Transverse colon (tissue), 4 donors: ENCODE measurements at regions not wholly inside any gene's neighbourhood (a gene's known extent, or its start where the extent isn't known, plus 50 kb on each side); places are given as distances from the start of the nearest gene placed in this dataset.

Source experiments
- POLR2AphosphoS5 ChIP-seq, 3 donors: sonication (generic); formaldehyde crosslinking; IDR thresholded peaks; one replicate each; pipeline ENCODE4 v1.6.1; 2016; ENCODE audit warnings: antibody characterized with exemption in 3 of 3
- TF ChIP-seq, protein P1 (sequence below), 5 experiments: fragments of 200-600 bp in 3 of 5; fragments of 450-650 bp in 2 of 5; sonication (generic) in 3 of 5; IDR thresholded peaks; 1 replicate in 2 of 5; 2 replicates in 3 of 5; pipeline ENCODE4 v1.5.1; 2016 to 2017; ENCODE audit warnings: antibody characterized with exemption in 5 of 5, inconsistent platforms in 3 of 5, mild to moderate bottlenecking in 2 of 5, moderate library complexity in 1 of 5

DNA sequence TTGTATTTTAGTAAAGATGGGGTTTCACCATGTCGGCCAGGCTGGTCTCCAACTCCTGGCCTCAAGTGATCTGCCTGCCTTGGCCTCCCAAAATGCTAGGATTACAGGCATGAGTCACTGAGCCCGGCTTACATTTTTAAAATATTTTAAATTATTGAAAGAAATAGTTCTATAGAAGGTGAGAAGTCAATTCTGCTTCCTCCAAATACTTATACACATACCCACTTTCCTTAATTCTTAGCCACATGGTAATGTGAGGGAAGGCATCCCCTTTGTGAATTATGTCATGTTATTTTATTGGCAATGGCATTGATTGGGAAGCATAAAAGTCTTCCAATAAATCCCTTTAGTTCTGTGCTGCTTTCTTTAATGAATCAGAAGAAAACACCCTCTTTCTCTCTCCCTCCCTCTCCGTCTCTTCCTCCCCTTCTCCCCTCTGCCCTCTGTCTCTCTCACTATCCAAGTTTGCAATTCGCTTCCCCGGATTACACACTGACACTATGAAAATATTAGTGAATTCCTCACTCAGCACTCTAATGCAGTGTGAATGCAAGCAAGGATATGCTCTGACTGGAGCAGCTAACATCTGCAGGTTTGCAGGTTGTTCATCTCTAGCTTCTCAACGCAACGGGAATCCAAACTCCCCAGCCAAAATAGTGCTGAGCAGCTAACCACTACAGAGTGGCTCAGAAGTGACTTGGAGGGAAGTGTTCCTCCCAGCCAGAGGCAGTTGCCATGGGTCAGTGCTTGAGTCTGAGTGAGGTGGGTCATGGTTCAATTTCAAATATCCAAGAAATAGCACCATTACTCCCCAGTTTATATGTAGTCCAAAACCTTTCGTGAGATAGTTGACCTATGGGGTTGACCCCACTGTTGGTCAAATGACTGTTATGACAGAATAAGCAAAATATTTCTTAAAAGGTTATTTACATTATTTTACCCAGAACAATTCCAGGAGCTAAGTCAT, 77.8 kb upstream of the CD55 start:
- TF ChIP-seq POLR2AphosphoS5 (IDR thresholded peaks at IDR 0.05), result no peak
- TF ChIP-seq, protein P1, sequence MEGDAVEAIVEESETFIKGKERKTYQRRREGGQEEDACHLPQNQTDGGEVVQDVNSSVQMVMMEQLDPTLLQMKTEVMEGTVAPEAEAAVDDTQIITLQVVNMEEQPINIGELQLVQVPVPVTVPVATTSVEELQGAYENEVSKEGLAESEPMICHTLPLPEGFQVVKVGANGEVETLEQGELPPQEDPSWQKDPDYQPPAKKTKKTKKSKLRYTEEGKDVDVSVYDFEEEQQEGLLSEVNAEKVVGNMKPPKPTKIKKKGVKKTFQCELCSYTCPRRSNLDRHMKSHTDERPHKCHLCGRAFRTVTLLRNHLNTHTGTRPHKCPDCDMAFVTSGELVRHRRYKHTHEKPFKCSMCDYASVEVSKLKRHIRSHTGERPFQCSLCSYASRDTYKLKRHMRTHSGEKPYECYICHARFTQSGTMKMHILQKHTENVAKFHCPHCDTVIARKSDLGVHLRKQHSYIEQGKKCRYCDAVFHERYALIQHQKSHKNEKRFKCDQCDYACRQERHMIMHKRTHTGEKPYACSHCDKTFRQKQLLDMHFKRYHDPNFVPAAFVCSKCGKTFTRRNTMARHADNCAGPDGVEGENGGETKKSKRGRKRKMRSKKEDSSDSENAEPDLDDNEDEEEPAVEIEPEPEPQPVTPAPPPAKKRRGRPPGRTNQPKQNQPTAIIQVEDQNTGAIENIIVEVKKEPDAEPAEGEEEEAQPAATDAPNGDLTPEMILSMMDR (IDR thresholded peaks at IDR 0.05), result no peak
